Suprapubic skin (tissue), 4 donors: ENCODE measurements at regions not wholly inside any gene's neighbourhood (a gene's known extent, or its start where the extent isn't known, plus 50 kb on each side); places are given as distances from the start of the nearest gene placed in this dataset.

Source experiments
- DNase-seq, 2 donors: peaks; one replicate each; pipeline ENCODE4 v3.0.0-alpha.2; 2019; ENCODE audit warnings: low spot score in 2 of 2
- H3K27ac ChIP-seq: fragments of 200-600 bp; sonication (generic); one replicate; pipeline ENCODE4 v1.5.1; 2019
- H3K27me3 ChIP-seq: fragments of 200-600 bp; sonication (generic); one replicate; pipeline ENCODE4 v1.5.1; 2019
- H3K36me3 ChIP-seq: fragments of 200-600 bp; sonication (generic); one replicate; pipeline ENCODE4 v1.5.1; 2019
- H3K4me1 ChIP-seq: fragments of 200-600 bp; sonication (generic); one replicate; pipeline ENCODE4 v1.5.1; 2019
- H3K4me3 ChIP-seq: fragments of 200-600 bp; sonication (generic); one replicate; pipeline ENCODE4 v1.5.1; 2019; ENCODE audit warnings: mild to moderate bottlenecking
- H3K9me3 ChIP-seq: fragments of 200-600 bp; sonication (generic); one replicate; pipeline ENCODE4 v1.5.1; 2019
- CTCF ChIP-seq, 2 donors: fragments of 200-600 bp in 1 of 2; fragments of 450-650 bp in 1 of 2; sonication (generic) in 1 of 2; IDR thresholded peaks; one replicate each; pipeline ENCODE4 v1.5.1; 2016 to 2019; ENCODE audit warnings: antibody characterized with exemption in 2 of 2, mild to moderate bottlenecking in 1 of 2, moderate library complexity in 1 of 2
- EP300 ChIP-seq: sonication (generic); formaldehyde crosslinking; IDR thresholded peaks from one replicate; pipeline ENCODE4 v1.6.1; 2017; ENCODE audit warnings: antibody characterized with exemption
- POLR2A ChIP-seq, 2 donors: fragments of 450-650 bp; IDR thresholded peaks; one replicate each; pipeline ENCODE4 v1.6.1; 2017; ENCODE audit warnings: antibody characterized with exemption in 2 of 2, mild to moderate bottlenecking in 2 of 2, moderate library complexity in 2 of 2
- POLR2AphosphoS5 ChIP-seq, 3 donors: sonication (generic); formaldehyde crosslinking; IDR thresholded peaks; one replicate each; pipeline ENCODE4 v1.6.1; 2017; ENCODE audit warnings: antibody characterized with exemption in 3 of 3
- WGBS: methylation state at CpG from one replicate; pipeline ENCODE4 v1.1.5; 2018; 5-methylcytosine and 5-hydroxymethylcytosine counted together

- no peak for DNase-seq
Measured at GRCh38 chr20:60569116-60569515, 610.9 kb downstream of the CDH26 start.

DNA sequence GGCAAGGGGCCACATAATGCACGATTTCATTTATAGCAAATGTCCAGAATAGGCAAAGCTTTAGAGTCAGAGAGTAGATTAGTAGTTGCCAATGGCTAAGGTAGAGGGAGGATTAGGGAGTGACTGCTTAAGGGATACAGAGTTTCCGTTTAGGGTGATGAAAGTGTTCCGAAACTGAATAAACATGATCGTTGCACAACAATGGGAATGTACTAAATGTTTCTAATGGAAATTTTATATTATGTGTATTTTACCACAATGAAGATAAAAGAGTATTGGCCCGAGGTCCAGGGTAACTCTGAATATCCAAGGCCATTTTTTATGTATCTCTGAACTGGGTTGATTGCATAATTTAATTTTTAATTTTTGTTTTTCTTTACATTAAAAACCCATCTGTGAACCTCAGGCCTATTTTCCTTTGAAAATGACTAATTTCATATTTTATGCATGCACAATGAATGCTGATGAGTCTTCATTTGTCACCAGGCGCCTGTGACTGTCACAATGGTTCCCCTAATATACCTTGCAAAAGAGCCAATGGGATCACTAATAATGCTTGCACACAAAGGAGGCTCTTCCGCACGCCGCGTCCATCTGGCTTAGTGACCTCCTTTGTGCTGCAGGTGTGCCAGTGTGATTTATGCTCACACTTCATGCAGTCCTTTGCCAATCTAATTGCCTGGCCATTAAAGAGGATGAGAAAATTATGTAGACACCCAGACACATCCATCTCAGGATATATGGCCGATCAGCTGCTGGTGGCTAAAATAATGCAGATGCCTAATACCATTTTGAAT lies 612.5 kb downstream of the CDH26 start:
- Histone ChIP-seq H3K4me3 (no peak overlapping the region), H3K27me3 (no peaks in the 10 kb centered on the region), H3K9me3 (no peaks in the 10 kb centered on the region), H3K36me3 (no peaks in the 10 kb centered on the region), H3K4me1 (peaks cover 11% of the 10 kb centered on the region), H3K27ac (no peak overlapping the region)
- no peak for DNase-seq
- TF ChIP-seq POLR2A (IDR thresholded peaks at IDR 0.05) (no peak), CTCF (IDR thresholded peaks at IDR 0.05) (no peak)
- WGBS: 83% methylated on average over 11 of the region's 11 CpGs

More at GRCh38 chr20:60569116-60569515, 610.9 kb downstream of the CDH26 start:
- Histone ChIP-seq H3K27ac (no peak overlapping the region), H3K36me3 (no peaks in the 10 kb centered on the region), H3K4me1 (peaks cover 11% of the 10 kb centered on the region), H3K27me3 (no peaks in the 10 kb centered on the region), H3K9me3 (no peaks in the 10 kb centered on the region), H3K4me3 (no peak overlapping the region)
- TF ChIP-seq POLR2A (IDR thresholded peaks at IDR 0.05) (no peak), CTCF (IDR thresholded peaks at IDR 0.05) (no peak), EP300 (no peak), POLR2AphosphoS5 (IDR thresholded peaks at IDR 0.05) (no peak)
- 70% methylated on average over 6 of the region's 6 CpGs for WGBS

- Histone ChIP-seq H3K4me3 (no peak overlapping the region), H3K4me1 (peaks cover 11% of the 10 kb centered on the region), H3K27me3 (no peaks in the 10 kb centered on the region), H3K27ac (no peak overlapping the region), H3K36me3 (no peaks in the 10 kb centered on the region), H3K9me3 (no peaks in the 10 kb centered on the region)
- WGBS: 34% methylated on average over 4 of the region's 4 CpGs
- TF ChIP-seq POLR2A (IDR thresholded peaks at IDR 0.05): no peak
- no peak for DNase-seq
Measured at GRCh38 chr20:60573003-60573680, 614.9 kb downstream of the CDH26 start.

DNA sequence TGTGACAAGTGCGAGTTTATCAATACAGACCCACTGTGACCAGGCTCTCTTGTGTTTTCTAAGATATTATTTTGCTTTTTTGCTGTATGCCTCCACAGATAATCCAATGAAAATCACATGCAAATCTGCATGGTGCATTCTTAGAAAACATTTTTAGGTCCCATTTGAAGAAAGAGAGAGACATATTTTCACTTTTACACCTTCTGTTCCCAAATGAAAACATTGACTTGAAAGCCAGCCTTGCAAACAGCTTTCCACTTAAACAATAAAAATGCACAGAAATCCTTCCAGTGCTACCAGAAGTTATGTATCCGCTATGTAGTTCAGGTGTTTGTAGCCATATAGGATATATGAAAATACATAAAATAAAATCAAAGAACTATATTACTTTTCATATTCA lies 618.0 kb downstream of the CDH26 start:
- no peak for DNase-seq
- H3K36me3 ChIP-seq: no peaks in the 10 kb centered on the region
- H3K27me3 ChIP-seq: no peaks in the 10 kb centered on the region
- no peak overlapping the region for H3K4me3 ChIP-seq
- H3K27ac ChIP-seq: no peak overlapping the region
- 89% methylated on average over 2 of the region's 2 CpGs for WGBS
- H3K9me3 ChIP-seq: no peaks in the 10 kb centered on the region
- peaks cover 11% of the 10 kb centered on the region for H3K4me1 ChIP-seq
- TF ChIP-seq POLR2AphosphoS5 (IDR thresholded peaks at IDR 0.05) (no peak), CTCF (IDR thresholded peaks at IDR 0.05) (no peak), POLR2A (IDR thresholded peaks at IDR 0.05) (no peak), EP300 (no peak)

DNA sequence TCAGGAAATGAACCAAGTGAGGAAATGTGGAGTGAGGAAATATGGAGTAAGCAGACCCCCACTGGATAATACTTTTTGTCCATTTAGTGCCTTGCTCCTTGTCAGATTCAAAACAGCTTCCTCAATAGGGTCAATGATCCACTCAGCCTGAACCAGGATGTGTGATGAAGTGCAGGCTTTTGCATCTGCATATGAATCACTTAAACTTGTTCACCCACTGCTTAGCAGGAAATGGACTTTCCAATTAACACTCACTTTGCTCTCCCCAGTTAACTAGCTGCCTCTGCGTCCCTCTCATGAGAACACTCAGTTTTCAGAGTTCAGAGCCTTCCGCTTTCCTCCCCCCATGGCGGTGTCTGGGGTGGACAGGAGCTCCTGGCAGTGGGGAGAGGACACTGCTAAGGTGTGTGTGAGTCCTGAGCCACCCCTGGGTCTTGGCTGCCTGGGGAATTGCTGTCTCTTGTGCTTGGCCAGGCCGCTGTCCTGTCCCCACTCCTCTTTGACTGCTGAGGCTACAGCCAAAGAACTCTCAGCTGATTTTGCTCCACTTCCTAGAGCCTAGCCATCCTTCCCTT lies 621.8 kb downstream of the CDH26 start:
- H3K36me3 ChIP-seq: no peaks in the 10 kb centered on the region
- no peak for DNase-seq

More for the DNA sequence above, 621.8 kb downstream of the CDH26 start:
- WGBS: 88% methylated on average over 3 of the region's 4 CpGs
- no peaks in the 10 kb centered on the region for H3K4me1 ChIP-seq
- H3K27ac ChIP-seq: no peak overlapping the region
- TF ChIP-seq EP300 (no peak), CTCF (IDR thresholded peaks at IDR 0.05) (no peak), POLR2A (IDR thresholded peaks at IDR 0.05) (no peak), POLR2AphosphoS5 (IDR thresholded peaks at IDR 0.05) (no peak)
- no peaks in the 10 kb centered on the region for H3K27me3 ChIP-seq
- no peaks in the 10 kb centered on the region for H3K9me3 ChIP-seq
- H3K4me3 ChIP-seq: no peak overlapping the region
